Neuronal stem cell (in vitro differentiated cells): ENCODE measurements at regions not wholly inside any gene's neighbourhood (a gene's known extent, or its start where the extent isn't known, plus 50 kb on each side); places are given as distances from the start of the nearest gene placed in this dataset.

Experiments
- DNase-seq: peaks from one replicate; pipeline ENCODE4 v3.0.0-alpha.2; 2013; ENCODE audit warnings: low spot score
- H2AFZ ChIP-seq: one replicate; pipeline ENCODE4 v1.6.1; 2013; ENCODE audit warnings: mild to moderate bottlenecking, low read length, inconsistent platforms
- H2AK5ac ChIP-seq: 2 replicates; pipeline ENCODE4 v1.6.1; 2013; ENCODE audit warnings: low read depth, mild to moderate bottlenecking, inconsistent platforms, low read length, moderate library complexity, mixed read lengths
- H2BK120ac ChIP-seq: 2 replicates; pipeline ENCODE4 v1.6.1; 2013; ENCODE audit warnings: low read depth, mild to moderate bottlenecking, inconsistent platforms, low read length, moderate library complexity, mixed read lengths
- H2BK12ac ChIP-seq: one replicate; pipeline ENCODE4 v1.6.1; 2013; ENCODE audit warnings: low read length, inconsistent platforms
- H2BK15ac ChIP-seq: 2 replicates; pipeline ENCODE4 v1.6.1; 2013; ENCODE audit warnings: mild to moderate bottlenecking, low read length, inconsistent platforms, mixed read lengths
- H2BK5ac ChIP-seq: one replicate; pipeline ENCODE4 v1.6.1; 2013; ENCODE audit warnings: inconsistent platforms, mild to moderate bottlenecking, low read length, moderate library complexity
- H3K14ac ChIP-seq: one replicate; pipeline ENCODE4 v1.6.1; 2013; ENCODE audit warnings: low read length, inconsistent platforms
- H3K18ac ChIP-seq: 2 replicates; pipeline ENCODE4 v1.6.1; 2013; ENCODE audit warnings: low read length, inconsistent platforms
- H3K23ac ChIP-seq: 2 replicates; pipeline ENCODE4 v1.6.1; 2013; ENCODE audit warnings: low read depth, mild to moderate bottlenecking, mixed read lengths, low read length, inconsistent platforms; ENCODE audit not compliant: poor library complexity
- H3K27ac ChIP-seq: replicated peaks from 3 replicates; pipeline ENCODE4 v1.5.1; 2013; ENCODE audit warnings: low read length, inconsistent platforms
- H3K27me3 ChIP-seq, 3 experiments: 2 replicates each; pipeline ENCODE4 v1.6.1; 2013; ENCODE audit warnings: low read length in 3 of 3, mild to moderate bottlenecking in 2 of 3, inconsistent platforms in 1 of 3, low read depth in 1 of 3, mixed read lengths in 1 of 3, moderate library complexity in 1 of 3; ENCODE audit not compliant: control insufficient read depth in 3 of 3, insufficient read depth in 3 of 3
- H3K36me3 ChIP-seq, 2 donors: replicated peaks in 1 of 2; 2 replicates each; pipeline ENCODE4 v1.6.1; 2013; ENCODE audit warnings: low read length in 2 of 2; ENCODE audit not compliant: control insufficient read depth in 2 of 2, insufficient read depth in 2 of 2
- H3K4ac ChIP-seq: 2 replicates; pipeline ENCODE4 v1.6.1; 2013; ENCODE audit warnings: inconsistent platforms, mild to moderate bottlenecking, low read length, moderate library complexity
- H3K4me1 ChIP-seq, 2 donors: 1 replicate in 1 of 2; 2 replicates in 1 of 2; pipeline ENCODE4 v1.6.1; 2013; ENCODE audit warnings: low read length in 2 of 2, low read depth in 1 of 2; ENCODE audit not compliant: control insufficient read depth in 2 of 2, insufficient read depth in 1 of 2
- H3K4me2 ChIP-seq: one replicate; pipeline ENCODE4 v1.6.1; 2013; ENCODE audit warnings: mild to moderate bottlenecking, low read length, inconsistent platforms; ENCODE audit not compliant: insufficient read depth, poor library complexity, severe bottlenecking
- H3K4me3 ChIP-seq, 2 donors: 2 replicates each; pipeline ENCODE4 v1.5.1; 2013; ENCODE audit warnings: low read length in 2 of 2, mild to moderate bottlenecking in 2 of 2, inconsistent platforms in 1 of 2, moderate library complexity in 1 of 2
- H3K79me1 ChIP-seq: one replicate; pipeline ENCODE4 v1.6.1; 2013; ENCODE audit warnings: low read depth, mild to moderate bottlenecking, inconsistent platforms, low read length, moderate library complexity
- H3K9ac ChIP-seq: one replicate; pipeline ENCODE4 v1.6.1; 2013; ENCODE audit warnings: mild to moderate bottlenecking, low read depth, low read length, inconsistent platforms; ENCODE audit not compliant: poor library complexity
- H3K9me3 ChIP-seq, 2 donors: replicated peaks in 1 of 2; 2 replicates each; pipeline versions ENCODE3 to v1.6.1; 2013; ENCODE audit warnings: low read length in 2 of 2, mild to moderate bottlenecking in 2 of 2, inconsistent platforms in 1 of 2, low read depth in 1 of 2, mixed read lengths in 1 of 2, moderate library complexity in 1 of 2; ENCODE audit not compliant: control insufficient read depth in 2 of 2, insufficient read depth in 1 of 2
- H4K8ac ChIP-seq: one replicate; pipeline ENCODE4 v1.6.1; 2013; ENCODE audit warnings: low read depth, mild to moderate bottlenecking, inconsistent platforms, low read length, moderate library complexity
- H4K91ac ChIP-seq: one replicate; pipeline ENCODE4 v1.6.1; 2013; ENCODE audit warnings: low read length, low read depth, mild to moderate bottlenecking, inconsistent platforms; ENCODE audit not compliant: poor library complexity
- WGBS, 2 donors: extraction: QIAGEN DNeasy Blood & Tissue Kit; methylation state at CpG; one replicate each; pipeline ENCODE4 v1.1.7; 2013; ENCODE audit warnings: missing lambda C conversion rate in 2 of 2, mixed read lengths in 1 of 2; ENCODE audit not compliant: insufficient read length in 2 of 2, insufficient replicate concordance in 1 of 2; ENCODE audit errors: extremely low coverage in 2 of 2; 5-methylcytosine and 5-hydroxymethylcytosine counted together

DNA sequence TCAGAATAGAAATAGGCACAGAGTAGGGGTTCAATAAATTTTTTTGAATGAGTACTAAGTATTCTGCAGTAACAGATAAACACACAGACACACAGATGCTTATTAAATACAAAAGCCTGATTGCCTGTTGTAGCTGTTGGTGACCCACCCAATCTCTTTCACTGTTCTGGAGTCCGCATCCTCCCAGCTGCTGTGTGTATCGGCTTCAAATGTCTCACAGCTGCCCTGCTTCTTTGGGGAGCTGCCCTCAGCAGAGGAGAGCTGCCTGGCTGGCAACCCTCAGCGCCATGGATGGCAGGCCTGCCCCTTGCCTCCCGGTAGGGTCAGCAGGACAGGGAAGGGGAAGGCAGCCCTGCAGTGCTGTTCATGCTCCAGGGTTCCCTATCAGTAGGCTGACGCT, 50.5 kb upstream of the PRNP start:
- H3K27ac ChIP-seq = no peak overlapping the region

DNA sequence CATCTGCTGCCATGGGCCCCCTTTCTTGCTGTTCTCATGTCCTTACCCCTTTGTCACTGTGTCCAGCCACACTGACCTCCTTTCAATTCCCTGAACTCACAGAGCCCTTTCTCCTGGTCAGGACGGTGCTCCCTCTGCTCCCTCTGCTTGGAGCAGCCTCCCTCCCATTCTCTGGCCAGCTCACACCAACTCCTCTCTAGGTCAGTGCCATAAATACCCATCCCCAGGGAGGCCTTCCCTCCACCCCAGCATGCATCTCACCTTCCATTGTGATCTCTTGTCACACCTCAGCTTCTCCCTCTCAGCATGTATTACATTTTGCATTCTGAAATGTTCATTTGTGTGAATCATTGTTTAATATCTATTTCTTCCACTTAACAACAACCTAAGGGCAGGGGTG, 50.9 kb upstream of the PRNP start:
- H3K9me3 ChIP-seq = no peaks in the 10 kb centered on the region
- no peak overlapping the region for H4K8ac ChIP-seq
- no peak overlapping the region for H2BK15ac ChIP-seq
- peaks cover 0 to 2% of the 10 kb centered on the region in 2 donors for H3K4me1 ChIP-seq
- DNase-seq = no peak
- H2AFZ ChIP-seq = no peak overlapping the region
- no peak overlapping the region for H3K27ac ChIP-seq
- H2AK5ac ChIP-seq = no peak overlapping the region
- H2BK12ac ChIP-seq = no peak overlapping the region
- H4K91ac ChIP-seq = no peak overlapping the region
- H3K14ac ChIP-seq = no peak overlapping the region
- no peak overlapping the region for H2BK120ac ChIP-seq
- no peak overlapping the region for H3K9ac ChIP-seq
- no peak overlapping the region for H3K4me2 ChIP-seq
- H3K36me3 ChIP-seq = no peaks in the 10 kb centered on the region
- no peak overlapping the region for H3K4me3 ChIP-seq
- H3K23ac ChIP-seq = peak overlapping the region; percentile 25
- WGBS, 2 donors = no CpG with 5 or more reads among the region's 1 CpG
- H3K18ac ChIP-seq = no peak overlapping the region
- H2BK5ac ChIP-seq = no peak overlapping the region
- peaks cover 0 to 5% (median 0%) of the 10 kb centered on the region in 3 experiments for H3K27me3 ChIP-seq
- no peak overlapping the region for H3K4ac ChIP-seq
- H3K79me1 ChIP-seq = no peaks in the 10 kb centered on the region

More for the DNA sequence above, 50.5 kb upstream of the PRNP start:
- no peak overlapping the region for H2BK12ac ChIP-seq
- H2AK5ac ChIP-seq = no peak overlapping the region
- H2BK15ac ChIP-seq = no peak overlapping the region
- H3K14ac ChIP-seq = no peak overlapping the region
- WGBS, 2 donors = no CpG with 5 or more reads among the region's 5 CpGs
- no peak overlapping the region for H2AFZ ChIP-seq
- H3K9me3 ChIP-seq = no peaks in the 10 kb centered on the region
- no peak for DNase-seq
- no peaks in the 10 kb centered on the region for H3K36me3 ChIP-seq
- no peak overlapping the region for H3K23ac ChIP-seq
- no peak overlapping the region for H3K4ac ChIP-seq
- H2BK5ac ChIP-seq = no peak overlapping the region
- H3K9ac ChIP-seq = no peak overlapping the region
- H4K91ac ChIP-seq = no peak overlapping the region
- H3K4me1 ChIP-seq = peaks cover 0 to 2% of the 10 kb centered on the region in 2 donors
- H3K4me3 ChIP-seq = no peak overlapping the region
- no peaks in the 10 kb centered on the region for H3K79me1 ChIP-seq
- no peak overlapping the region for H2BK120ac ChIP-seq
- H3K18ac ChIP-seq = no peak overlapping the region
- no peak overlapping the region for H4K8ac ChIP-seq
- H3K27me3 ChIP-seq = peaks cover 0 to 5% (median 0%) of the 10 kb centered on the region in 3 experiments
- H3K4me2 ChIP-seq = no peak overlapping the region

GRCh38 chr20:4633780-4634179, 52.5 kb upstream of the PRNP start:
- WGBS, 2 donors = no CpG with 5 or more reads among the region's 4 CpGs
- Histone ChIP-seq H3K4ac (no peak overlapping the region), H3K27ac (no peak overlapping the region), H3K79me1 (no peaks in the 10 kb centered on the region), H2BK12ac (no peak overlapping the region), H3K4me1 (peaks cover 0 to 2% of the 10 kb centered on the region in 2 donors), H3K14ac (no peak overlapping the region), H3K4me3 (no peak overlapping the region), H3K18ac (no peak overlapping the region), H3K27me3 (peaks cover 0 to 5% (median 0%) of the 10 kb centered on the region in 3 experiments), H2AK5ac (no peak overlapping the region), H3K36me3 (no peaks in the 10 kb centered on the region), H3K23ac (no peak overlapping the region), H3K9ac (no peak overlapping the region), H2BK120ac (no peak overlapping the region), H2AFZ (no peak overlapping the region), H4K91ac (no peak overlapping the region), H3K9me3 (no peaks in the 10 kb centered on the region), H2BK15ac (no peak overlapping the region), H4K8ac (no peak overlapping the region), H2BK5ac (no peak overlapping the region), H3K4me2 (no peak overlapping the region)
- no peak for DNase-seq

- no peak overlapping the region for H3K4me2 ChIP-seq
- no peak overlapping the region for H3K18ac ChIP-seq
- H4K91ac ChIP-seq = no peak overlapping the region
- no peak overlapping the region for H3K27ac ChIP-seq
- H2AK5ac ChIP-seq = no peak overlapping the region
- H3K4me1 ChIP-seq = no peaks in the 10 kb centered on the region
- H2BK12ac ChIP-seq = no peak overlapping the region
- H4K8ac ChIP-seq = no peak overlapping the region
- H3K79me1 ChIP-seq = no peaks in the 10 kb centered on the region
- no peak overlapping the region for H3K14ac ChIP-seq
- no peak overlapping the region for H2BK120ac ChIP-seq
- H3K9ac ChIP-seq = no peak overlapping the region
- H3K4me3 ChIP-seq = no peak overlapping the region
- DNase-seq = no peak
- H3K23ac ChIP-seq = no peak overlapping the region
- no peak overlapping the region for H2BK15ac ChIP-seq
- H2BK5ac ChIP-seq = no peak overlapping the region
- H3K9me3 ChIP-seq = no peaks in the 10 kb centered on the region
- no peaks in the 10 kb centered on the region for H3K36me3 ChIP-seq
- H3K4ac ChIP-seq = no peak overlapping the region
- no CpG with 5 or more reads among the region's 3 CpGs for WGBS, 2 donors
- H3K27me3 ChIP-seq = peaks cover 0 to 5% (median 0%) of the 10 kb centered on the region in 3 experiments
- H2AFZ ChIP-seq = no peak overlapping the region
Measured at GRCh38 chr20:4633379-4633778, 52.9 kb upstream of the PRNP start.
